Ovary (tissue), 3 donors: ENCODE measurements at regions not wholly inside any gene's neighbourhood (a gene's known extent, or its start where the extent isn't known, plus 50 kb on each side); places are given as distances from the start of the nearest gene placed in this dataset.

Source experiments
- CTCF ChIP-seq, 3 donors: fragments of 450-650 bp in 2 of 3; fragments of 200-600 bp in 1 of 3; IDR thresholded peaks; one replicate each; pipeline versions ENCODE4 v1.5.1 to v1.8.0; 2016 to 2022; ENCODE audit warnings: antibody characterized with exemption in 3 of 3, mild to moderate bottlenecking in 1 of 3
- POLR2A ChIP-seq: fragments of 450-650 bp; IDR thresholded peaks from one replicate; pipeline ENCODE4 v1.6.1; 2017; ENCODE audit warnings: antibody characterized with exemption, mild to moderate bottlenecking, moderate library complexity
- donor health status: DM: no; HTN: no; CAD: no.

- TF ChIP-seq CTCF (IDR thresholded peaks at IDR 0.05) (no peak), POLR2A (no peak)
Observed at GRCh38 chr14:62329427-62329826, 567.2 kb downstream of the SNAPC1 start.
